HCT116 (cell line): ENCODE measurements at regions not wholly inside any gene's neighbourhood (a gene's known extent, or its start where the extent isn't known, plus 50 kb on each side); places are given as distances from the start of the nearest gene placed in this dataset.

Source experiments
- ATAC-seq: fragments of 200-7000 bp; cut with Tn5 transposase; 2 replicates; pipeline ENCODE4 v1.9.1; 2020; ENCODE audit warnings: mild to moderate bottlenecking, moderate library complexity
- BruUV-seq: library from RNA; stranded (reverse); fragments of 400-500 nt; replicated peaks from 2 replicates; lab custom pipeline; 2021; lab: Mats Ljungman, UMichigan
- CTCF ChIA-PET: fragments of 300-600 bp; sonication (Branson Sonifier 250); formaldehyde crosslinking; loops from one replicate; lab custom pipeline; 2021; ENCODE audit warnings: antibody characterized with exemption; lab: Charles Lee
- POLR2A ChIA-PET: fragments of 300-600, 350-600 bp; sonication (Branson Sonifier 250); formaldehyde crosslinking; loops from one replicate; lab custom pipeline; 2021; ENCODE audit warnings: antibody characterized with exemption; lab: Charles Lee
- RAD21 ChIA-PET, 2 experiments: fragments of 300-600 bp; sonication (Branson Sonifier 250); formaldehyde crosslinking; loops; one replicate each; lab custom pipeline; 2023; ENCODE audit warnings: low total read pairs in 2 of 2; ENCODE audit not compliant: uncharacterized antibody in 2 of 2, unreplicated experiment in 2 of 2, low non-redundant PET in 1 of 2; lab: Charles Lee
- DNase-seq: peaks from one replicate; pipeline ENCODE4 v3.0.0-alpha.2; 2010; ENCODE audit warnings: low read depth, low spot score
- H2AFZ ChIP-seq: fragments of 200-600 bp; shearing (Covaris generic), sonication (generic); 2 replicates; pipeline ENCODE4 v1.6.1; 2017; ENCODE audit warnings: low read depth, mixed run types, mixed read lengths, antibody characterized with exemption, low read length; ENCODE audit not compliant: poor library complexity, severe bottlenecking
- H3K27ac ChIP-seq: 2 replicates; pipeline ENCODE4 v1.5.1; 2012; ENCODE audit warnings: low read depth, low read length
- H3K27me3 ChIP-seq: fragments of 200-600 bp; sonication (generic); 2 replicates; pipeline ENCODE4 v1.6.1; 2016; ENCODE audit warnings: mixed run types, low read length, mixed read lengths; ENCODE audit not compliant: insufficient read depth
- H3K36me3 ChIP-seq, 2 experiments: fragments of 200-500 bp in 1 of 2; fragments of 200-600 bp in 1 of 2; sonication (Bioruptor generic) in 1 of 2; sonication (generic) in 1 of 2; 2 replicates each; pipeline versions ENCODE4 v1.5.1 to v1.6.1; 2014 to 2016; ENCODE audit warnings: low read length in 2 of 2, inconsistent platforms in 1 of 2, mixed read lengths in 1 of 2, mixed run types in 1 of 2; ENCODE audit not compliant: insufficient read depth in 2 of 2, control insufficient read depth in 1 of 2
- H3K4me1 ChIP-seq, 2 experiments: fragments of 200-600 bp in 1 of 2; sonication (generic) in 1 of 2; 2 replicates each; pipeline versions ENCODE4 v1.5.1 to v1.6.1; 2012 to 2017; ENCODE audit warnings: low read length in 2 of 2, inconsistent platforms in 1 of 2, mild to moderate bottlenecking in 1 of 2, mixed read lengths in 1 of 2, mixed run types in 1 of 2, moderate library complexity in 1 of 2; ENCODE audit not compliant: insufficient read depth in 2 of 2, control insufficient read depth in 1 of 2
- H3K4me2 ChIP-seq: fragments of 200-600 bp; sonication (generic); 2 replicates; pipeline ENCODE4 v1.6.1; 2017; ENCODE audit warnings: mixed run types, low read length, mixed read lengths
- H3K4me3 ChIP-seq, 2 experiments: fragments of 200-600 bp in 1 of 2; sonication (generic) in 1 of 2; replicated peaks in 1 of 2; 2 replicates each; pipeline ENCODE4 v1.5.1; 2011 to 2016; ENCODE audit warnings: low read length in 2 of 2, control low read depth in 1 of 2, low read depth in 1 of 2, mild to moderate bottlenecking in 1 of 2, mixed read lengths in 1 of 2, mixed run types in 1 of 2
- H3K79me2 ChIP-seq: fragments of 200-600 bp; sonication (generic); 2 replicates; pipeline ENCODE4 v1.6.1; 2017; ENCODE audit warnings: mild to moderate bottlenecking, mixed run types, low read length, moderate library complexity, mixed read lengths; ENCODE audit not compliant: insufficient read depth
- H3K9ac ChIP-seq: fragments of 200-600 bp; sonication (generic); 2 replicates; pipeline ENCODE4 v1.6.1; 2016; ENCODE audit warnings: low read length, mixed read lengths
- H3K9me2 ChIP-seq: fragments of 200-600 bp; sonication (generic), shearing (Covaris generic); 2 replicates; pipeline ENCODE4 v1.6.1; 2017; ENCODE audit warnings: mixed run types, mild to moderate bottlenecking, moderate library complexity; ENCODE audit not compliant: insufficient read depth
- H3K9me3 ChIP-seq, 2 experiments: fragments of 200-500 bp in 1 of 2; fragments of 200-600 bp in 1 of 2; sonication (Bioruptor generic) in 1 of 2; sonication (generic) in 1 of 2; 2 replicates each; pipeline ENCODE4 v1.6.1; 2014 to 2017; ENCODE audit warnings: low read length in 2 of 2, mixed read lengths in 2 of 2, inconsistent platforms in 1 of 2, low read depth in 1 of 2, mild to moderate bottlenecking in 1 of 2, mixed run types in 1 of 2, moderate library complexity in 1 of 2; ENCODE audit not compliant: control insufficient read depth in 1 of 2, insufficient read depth in 1 of 2
- H4K20me1 ChIP-seq: fragments of 200-600 bp; sonication (generic), shearing (Covaris generic); 2 replicates; pipeline ENCODE4 v1.6.1; 2017; ENCODE audit warnings: mixed run types, mild to moderate bottlenecking, moderate library complexity; ENCODE audit not compliant: insufficient read depth
- CBX3 ChIP-seq: IDR thresholded peaks from 2 replicates; pipeline ENCODE4 v1.6.1; 2012; ENCODE audit warnings: low read depth
- CEBPB ChIP-seq: IDR thresholded peaks from 2 replicates; pipeline ENCODE4 v1.6.1; 2012; ENCODE audit warnings: low read depth
- EGR1 ChIP-seq: IDR thresholded peaks from 2 replicates; pipeline ENCODE4 v1.6.1; 2012; ENCODE audit warnings: low read depth
- ELF1 ChIP-seq: IDR thresholded peaks from 2 replicates; pipeline ENCODE4 v1.6.1; 2012; ENCODE audit warnings: low read depth, borderline replicate concordance
- EZH2 ChIP-seq: fragments of 200-600 bp; sonication (generic); IDR thresholded peaks from 2 replicates; pipeline ENCODE4 v1.6.1; 2017; ENCODE audit warnings: antibody characterized with exemption, mixed run types
- EZH2phosphoT487 ChIP-seq: fragments of 200-600 bp; IDR thresholded peaks from 2 replicates; pipeline ENCODE4 v1.6.1; 2018; ENCODE audit warnings: antibody characterized with exemption, borderline replicate concordance
- FOSL1 ChIP-seq: IDR thresholded peaks from 2 replicates; pipeline ENCODE4 v1.6.1; 2012; ENCODE audit warnings: low read depth
- JUND ChIP-seq: IDR thresholded peaks from 2 replicates; pipeline ENCODE4 v1.6.1; 2012
- POLR2A ChIP-seq: IDR thresholded peaks from 2 replicates; pipeline ENCODE4 v1.7.0; 2011; ENCODE audit warnings: borderline replicate concordance; ENCODE audit not compliant: insufficient read depth, insufficient read length; ENCODE audit errors: extremely low read depth
- POLR2AphosphoS5 ChIP-seq: IDR thresholded peaks from 2 replicates; pipeline ENCODE4 v1.6.1; 2011; ENCODE audit warnings: mild to moderate bottlenecking, low read depth, low read length, moderate library complexity
- RAD21 ChIP-seq: IDR thresholded peaks from 2 replicates; pipeline ENCODE4 v1.6.1; 2012; ENCODE audit warnings: low read depth, mild to moderate bottlenecking
- SP1 ChIP-seq: IDR thresholded peaks from 2 replicates; pipeline ENCODE4 v1.6.1; 2012; ENCODE audit warnings: low read depth
- SRF ChIP-seq: IDR thresholded peaks from 2 replicates; pipeline ENCODE4 v1.6.1; 2012; ENCODE audit warnings: low read depth
- TCF7L2 ChIP-seq: IDR thresholded peaks from 2 replicates; pipeline ENCODE4 v1.7.0; 2011; ENCODE audit warnings: borderline replicate concordance, inconsistent platforms; ENCODE audit not compliant: insufficient read depth, insufficient read length; ENCODE audit errors: extremely low read depth
- YY1 ChIP-seq: IDR thresholded peaks from 2 replicates; pipeline ENCODE4 v1.6.1; 2011; ENCODE audit warnings: low read length, low read depth, moderate library complexity, mild to moderate bottlenecking; ENCODE audit not compliant: insufficient replicate concordance; ENCODE audit errors: extremely low read depth
- ZFX ChIP-seq: fragments of 450-650 bp; IDR thresholded peaks from 2 replicates; pipeline ENCODE4 v1.6.1; 2017
- ZNF274 ChIP-seq: fragments of 200-500 bp; sonication (Bioruptor generic); IDR thresholded peaks from 2 replicates; pipeline ENCODE4 v1.6.1; 2014; ENCODE audit warnings: mild to moderate bottlenecking, low read depth, low read length, inconsistent platforms
- intact Hi-C: fragments of 100-400 bp; cut with micrococcal nuclease; formaldehyde crosslinking; loops from 2 replicates; pipeline ENCODE4 v1.10.0; 2022
- TF ChIP-seq, protein P1 (sequence below): IDR thresholded peaks from 2 replicates; pipeline ENCODE4 v1.6.1; 2012; ENCODE audit warnings: low read depth
- TF ChIP-seq, protein P2 (sequence below), 3 experiments: fragments of 200-600 bp in 1 of 3; sonication (generic) in 1 of 3; IDR thresholded peaks in 2 of 3; conservative IDR thresholded peaks in 1 of 3; 2 replicates each; pipeline ENCODE4 v1.5.1; 2012 to 2017; ENCODE audit warnings: low read depth in 2 of 3, low read length in 2 of 3, antibody characterized with exemption in 1 of 3, borderline replicate concordance in 1 of 3, control low read depth in 1 of 3, mild to moderate bottlenecking in 1 of 3, mixed read lengths in 1 of 3, mixed run types in 1 of 3, moderate library complexity in 1 of 3; ENCODE audit not compliant: insufficient read depth in 1 of 3
- TF ChIP-seq, protein P3 (sequence below): IDR thresholded peaks from 2 replicates; pipeline ENCODE4 v1.6.1; 2012

DNA sequence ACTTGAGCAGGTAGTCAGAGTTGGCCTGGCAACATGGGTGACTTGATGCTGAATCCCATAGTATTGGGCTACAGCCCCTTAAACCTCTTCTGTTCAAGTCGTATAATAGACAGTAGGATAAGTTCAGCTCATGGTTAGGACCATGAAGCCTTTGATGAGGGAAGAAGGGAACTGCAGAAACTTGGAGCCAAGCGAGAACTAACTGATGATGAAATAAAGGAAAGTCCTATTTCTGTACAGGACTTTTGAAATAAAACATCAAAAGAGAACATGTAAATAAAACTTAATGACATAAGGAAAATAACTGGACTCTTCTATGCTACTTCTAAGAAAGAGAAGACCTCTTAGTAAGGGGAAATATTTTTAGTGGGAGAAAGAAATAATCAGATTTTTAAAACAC is 51.2 kb upstream of the UGP2 start:
- ChIA-PET CTCF (no interaction called here), POLR2A (no interaction called here)

More for the DNA sequence above, 51.2 kb upstream of the UGP2 start:
- Histone ChIP-seq H2AFZ (no peak overlapping the region), H3K4me3 (no peak overlapping the region), H3K27me3 (no peaks in the 10 kb centered on the region), H3K79me2 (no peaks in the 10 kb centered on the region), H3K36me3 (no peaks in the 10 kb centered on the region), H4K20me1 (no peaks in the 10 kb centered on the region), H3K4me1 (peaks cover 0 to 16% of the 10 kb centered on the region in 2 experiments; a peak in 2 of 4 replicates), H3K9ac (no peak overlapping the region), H3K9me2 (no peaks in the 10 kb centered on the region), H3K4me2 (peak overlapping the region; percentile 16), H3K27ac (no peak overlapping the region), H3K9me3 (no peaks in the 10 kb centered on the region)
- BruUV-seq: no TSS peak
- no peak for DNase-seq
- no peak for ATAC-seq
- no peak for TF ChIP-seq FOSL1
- no peak for TF ChIP-seq ELF1
- no peak for TF ChIP-seq CBX3
- no peak for TF ChIP-seq TCF7L2
- TF ChIP-seq, protein P1, sequence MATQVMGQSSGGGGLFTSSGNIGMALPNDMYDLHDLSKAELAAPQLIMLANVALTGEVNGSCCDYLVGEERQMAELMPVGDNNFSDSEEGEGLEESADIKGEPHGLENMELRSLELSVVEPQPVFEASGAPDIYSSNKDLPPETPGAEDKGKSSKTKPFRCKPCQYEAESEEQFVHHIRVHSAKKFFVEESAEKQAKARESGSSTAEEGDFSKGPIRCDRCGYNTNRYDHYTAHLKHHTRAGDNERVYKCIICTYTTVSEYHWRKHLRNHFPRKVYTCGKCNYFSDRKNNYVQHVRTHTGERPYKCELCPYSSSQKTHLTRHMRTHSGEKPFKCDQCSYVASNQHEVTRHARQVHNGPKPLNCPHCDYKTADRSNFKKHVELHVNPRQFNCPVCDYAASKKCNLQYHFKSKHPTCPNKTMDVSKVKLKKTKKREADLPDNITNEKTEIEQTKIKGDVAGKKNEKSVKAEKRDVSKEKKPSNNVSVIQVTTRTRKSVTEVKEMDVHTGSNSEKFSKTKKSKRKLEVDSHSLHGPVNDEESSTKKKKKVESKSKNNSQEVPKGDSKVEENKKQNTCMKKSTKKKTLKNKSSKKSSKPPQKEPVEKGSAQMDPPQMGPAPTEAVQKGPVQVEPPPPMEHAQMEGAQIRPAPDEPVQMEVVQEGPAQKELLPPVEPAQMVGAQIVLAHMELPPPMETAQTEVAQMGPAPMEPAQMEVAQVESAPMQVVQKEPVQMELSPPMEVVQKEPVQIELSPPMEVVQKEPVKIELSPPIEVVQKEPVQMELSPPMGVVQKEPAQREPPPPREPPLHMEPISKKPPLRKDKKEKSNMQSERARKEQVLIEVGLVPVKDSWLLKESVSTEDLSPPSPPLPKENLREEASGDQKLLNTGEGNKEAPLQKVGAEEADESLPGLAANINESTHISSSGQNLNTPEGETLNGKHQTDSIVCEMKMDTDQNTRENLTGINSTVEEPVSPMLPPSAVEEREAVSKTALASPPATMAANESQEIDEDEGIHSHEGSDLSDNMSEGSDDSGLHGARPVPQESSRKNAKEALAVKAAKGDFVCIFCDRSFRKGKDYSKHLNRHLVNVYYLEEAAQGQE: no peak
- TF ChIP-seq CEBPB: no peak
- TF ChIP-seq, protein P2, sequence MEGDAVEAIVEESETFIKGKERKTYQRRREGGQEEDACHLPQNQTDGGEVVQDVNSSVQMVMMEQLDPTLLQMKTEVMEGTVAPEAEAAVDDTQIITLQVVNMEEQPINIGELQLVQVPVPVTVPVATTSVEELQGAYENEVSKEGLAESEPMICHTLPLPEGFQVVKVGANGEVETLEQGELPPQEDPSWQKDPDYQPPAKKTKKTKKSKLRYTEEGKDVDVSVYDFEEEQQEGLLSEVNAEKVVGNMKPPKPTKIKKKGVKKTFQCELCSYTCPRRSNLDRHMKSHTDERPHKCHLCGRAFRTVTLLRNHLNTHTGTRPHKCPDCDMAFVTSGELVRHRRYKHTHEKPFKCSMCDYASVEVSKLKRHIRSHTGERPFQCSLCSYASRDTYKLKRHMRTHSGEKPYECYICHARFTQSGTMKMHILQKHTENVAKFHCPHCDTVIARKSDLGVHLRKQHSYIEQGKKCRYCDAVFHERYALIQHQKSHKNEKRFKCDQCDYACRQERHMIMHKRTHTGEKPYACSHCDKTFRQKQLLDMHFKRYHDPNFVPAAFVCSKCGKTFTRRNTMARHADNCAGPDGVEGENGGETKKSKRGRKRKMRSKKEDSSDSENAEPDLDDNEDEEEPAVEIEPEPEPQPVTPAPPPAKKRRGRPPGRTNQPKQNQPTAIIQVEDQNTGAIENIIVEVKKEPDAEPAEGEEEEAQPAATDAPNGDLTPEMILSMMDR (IDR thresholded peaks at IDR 0.05 in 2 of 3, conservative IDR thresholded peaks at IDR 0.05 in 1 of 3; ENCODE audit: borderline replicate concordance in 1 of 3, insufficient read depth in 1 of 3, low read depth in 2 of 3, low read length in 2 of 3): no peak
- no peak for TF ChIP-seq ZNF274
- no peak for TF ChIP-seq EZH2phosphoT487
- TF ChIP-seq SP1: no peak
- TF ChIP-seq YY1: no peak
- TF ChIP-seq EGR1: no peak
- TF ChIP-seq POLR2AphosphoS5: no peak
- no peak for TF ChIP-seq EZH2
- TF ChIP-seq, protein P3, sequence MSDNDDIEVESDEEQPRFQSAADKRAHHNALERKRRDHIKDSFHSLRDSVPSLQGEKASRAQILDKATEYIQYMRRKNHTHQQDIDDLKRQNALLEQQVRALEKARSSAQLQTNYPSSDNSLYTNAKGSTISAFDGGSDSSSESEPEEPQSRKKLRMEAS: no peak
- TF ChIP-seq RAD21: no peak
- no peak for TF ChIP-seq JUND
- TF ChIP-seq POLR2A: no peak
- TF ChIP-seq SRF: no peak
- TF ChIP-seq ZFX: no peak
- intact Hi-C loops: no loop called here
- RAD21 ChIA-PET: no interaction called here
